ENCODE measurements at regions not wholly inside any gene's neighbourhood (a gene's known extent, or its start where the extent isn't known, plus 50 kb on each side); places are given as distances from the start of the nearest gene placed in this dataset.
"Not testable (repeated sequence)": the region's sequence is repeated elsewhere in the genome, so short reads cannot be mapped to it uniquely, and the experiment has no call there.

GRCh38 chr10:10676972-10677371 lies 340.7 kb upstream of the CELF2 start:
- no peak for DNase-seq (ENCODE audit: low read depth in 2 of 2)

- peak; percentile 3 to 19 for DNase-seq (ENCODE audit: low read depth in 2 of 2)
Measured at GRCh38 chr10:10677479-10677878, 340.2 kb upstream of the CELF2 start.

- DNase-seq (ENCODE audit: low read depth in 2 of 2), result no peak
Measured at GRCh38 chr10:10680496-10680895, 337.2 kb upstream of the CELF2 start.

GRCh38 chr10:10684972-10685371 lies 332.7 kb upstream of the CELF2 start:
- DNase-seq (ENCODE audit: low read depth in 2 of 2), result no peak

- DNase-seq (ENCODE audit: low read depth in 2 of 2), result no peak
Measured at GRCh38 chr10:10685566-10685965, 332.1 kb upstream of the CELF2 start.

GRCh38 chr10:10687751-10688150 lies 329.9 kb upstream of the CELF2 start:
- no peak for DNase-seq (ENCODE audit: low read depth in 2 of 2)

GRCh38 chr10:10699427-10699826 lies 318.2 kb upstream of the CELF2 start:
- DNase-seq (ENCODE audit: low read depth in 2 of 2), result no peak

GRCh38 chr10:10701084-10701611 lies 316.5 kb upstream of the CELF2 start:
- DNase-seq (ENCODE audit: low read depth in 2 of 2), result no peak

- DNase-seq (ENCODE audit: low read depth in 2 of 2), result no peak
Measured at GRCh38 chr10:10702211-10702610, 315.5 kb upstream of the CELF2 start.

GRCh38 chr10:10703382-10703781 lies 314.3 kb upstream of the CELF2 start:
- DNase-seq (ENCODE audit: low read depth in 2 of 2), result no peak

- no peak for DNase-seq (ENCODE audit: low read depth in 2 of 2)
Measured at GRCh38 chr10:10712155-10712704, 305.4 kb upstream of the CELF2 start.

GRCh38 chr10:10714327-10714726 lies 303.3 kb upstream of the CELF2 start:
- DNase-seq (ENCODE audit: low read depth in 2 of 2), result no peak

- DNase-seq (ENCODE audit: low read depth in 2 of 2), result no peak
Measured at GRCh38 chr10:10716972-10717371, 300.7 kb upstream of the CELF2 start.

GRCh38 chr10:10722422-10722821 lies 295.2 kb upstream of the CELF2 start:
- DNase-seq (ENCODE audit: low read depth in 2 of 2), result no peak

GRCh38 chr10:10725196-10725595 lies 292.5 kb upstream of the CELF2 start:
- DNase-seq (ENCODE audit: low read depth in 2 of 2), result no peak

GRCh38 chr10:10726101-10726500 lies 291.6 kb upstream of the CELF2 start:
- DNase-seq (ENCODE audit: low read depth in 2 of 2), result no peak

GRCh38 chr10:10727411-10727810 lies 290.3 kb upstream of the CELF2 start:
- DNase-seq (ENCODE audit: low read depth in 2 of 2), result not testable (repeated sequence)

- no peak for DNase-seq (ENCODE audit: low read depth in 2 of 2)
Measured at GRCh38 chr10:10727812-10728211, 289.9 kb upstream of the CELF2 start.

- no peak for DNase-seq (ENCODE audit: low read depth in 2 of 2)
Measured at GRCh38 chr10:10730471-10731043, 287.1 kb upstream of the CELF2 start.

GRCh38 chr10:10731366-10731765 lies 286.3 kb upstream of the CELF2 start:
- DNase-seq (ENCODE audit: low read depth in 2 of 2), result no peak

GRCh38 chr10:10734356-10735064 lies 283.2 kb upstream of the CELF2 start:
- DNase-seq (ENCODE audit: low read depth in 2 of 2), result no peak

- no peak for DNase-seq (ENCODE audit: low read depth in 2 of 2)
Measured at GRCh38 chr10:10745291-10745690, 272.4 kb upstream of the CELF2 start.

GRCh38 chr10:10755490-10755889 lies 262.2 kb upstream of the CELF2 start:
- DNase-seq (ENCODE audit: low read depth in 2 of 2), result no peak
